ENCODE measurements at regions not wholly inside any gene's neighbourhood (a gene's known extent, or its start where the extent isn't known, plus 50 kb on each side); places are given as distances from the start of the nearest gene placed in this dataset.
"Not testable (repeated sequence)": the region's sequence is repeated elsewhere in the genome, so short reads cannot be mapped to it uniquely, and the experiment has no call there.

GRCh38 chr2:2797797-2798196 lies 466.7 kb upstream of the MYT1L start:
- no peak for DNase-seq (ENCODE audit: low read depth)

- no peak for DNase-seq (ENCODE audit: low read depth)
Observed at GRCh38 chr2:2796207-2796606, 465.1 kb upstream of the MYT1L start.

- no peak for DNase-seq (ENCODE audit: low read depth)
Observed at GRCh38 chr2:2795438-2796091, 464.5 kb upstream of the MYT1L start.

DNA sequence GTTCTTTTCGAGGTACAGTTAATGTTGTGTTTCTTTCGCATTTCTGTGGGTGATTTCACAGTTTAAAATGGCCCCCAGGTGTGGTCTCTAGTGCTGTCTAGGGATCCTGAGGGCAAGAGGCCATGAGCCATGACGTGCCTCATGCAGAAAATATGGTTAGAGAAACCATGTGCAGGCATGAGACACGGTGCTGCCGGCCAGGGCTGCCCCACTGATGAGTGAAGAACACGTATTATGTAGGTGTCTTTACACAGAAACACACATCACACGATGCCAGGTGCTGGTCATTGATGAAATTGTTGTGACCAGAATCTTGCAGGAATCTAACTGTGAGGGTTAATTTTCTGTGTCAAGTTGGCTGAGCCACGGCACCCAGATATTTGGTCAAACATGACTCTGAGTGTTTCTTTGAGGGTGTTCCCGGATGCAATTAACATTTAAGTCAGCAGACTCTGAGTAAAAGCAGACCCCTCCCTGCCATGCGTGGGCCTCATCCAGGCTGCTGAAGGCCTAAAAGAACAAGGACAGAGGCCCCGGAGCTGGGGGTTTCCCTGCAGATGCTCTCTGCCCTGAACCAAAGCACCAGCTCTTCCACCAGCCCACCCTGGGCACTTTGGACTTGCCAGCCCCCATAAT lies 463.0 kb upstream of the MYT1L start:
- no peak for DNase-seq (ENCODE audit: low read depth)

GRCh38 chr2:2793514-2793913 lies 462.4 kb upstream of the MYT1L start:
- no peak for DNase-seq (ENCODE audit: low read depth)

DNA sequence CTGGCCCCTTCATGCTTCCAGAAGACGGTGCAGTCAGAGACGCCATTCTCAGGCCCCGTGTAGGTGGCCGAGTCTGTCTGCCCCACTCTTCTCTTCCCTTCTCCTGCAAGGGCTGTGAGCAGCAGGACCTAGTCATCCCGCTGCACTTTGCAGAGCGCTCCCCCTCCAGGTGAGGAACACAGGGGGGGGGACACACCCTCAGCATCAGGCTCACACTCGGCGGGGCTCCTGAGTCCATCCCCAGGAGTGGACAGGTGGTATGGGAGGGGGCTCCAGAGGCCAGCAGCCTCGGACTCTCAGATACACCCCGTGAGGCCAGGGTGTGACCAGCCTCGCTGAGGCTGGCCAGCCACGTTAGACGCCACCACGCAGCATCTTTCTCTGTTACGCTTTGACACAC lies 460.5 kb upstream of the MYT1L start:
- DNase-seq (ENCODE audit: low read depth): no peak

DNA sequence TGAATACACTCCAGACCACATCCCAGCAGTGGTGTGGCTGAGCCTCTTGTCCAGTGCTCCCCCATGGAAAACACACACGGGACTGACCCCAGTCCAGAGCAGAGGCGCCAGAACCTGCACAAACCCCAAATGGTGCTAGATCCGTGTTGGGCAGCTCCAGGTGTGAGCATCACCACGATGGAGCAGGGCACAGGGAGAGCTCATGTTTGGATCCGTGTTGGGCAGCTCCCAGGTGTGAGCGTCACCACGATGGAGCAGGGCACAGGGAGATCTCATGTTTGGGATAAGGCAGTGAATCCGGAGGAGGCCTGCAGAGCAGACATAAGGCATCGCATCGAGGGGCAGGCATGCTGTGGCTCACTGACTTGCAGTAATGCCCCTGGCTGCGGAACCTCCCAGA lies 460.0 kb upstream of the MYT1L start:
- no peak for DNase-seq (ENCODE audit: low read depth)

- DNase-seq (ENCODE audit: low read depth): no peak
Observed at GRCh38 chr2:2788076-2788475, 457.0 kb upstream of the MYT1L start.

DNA sequence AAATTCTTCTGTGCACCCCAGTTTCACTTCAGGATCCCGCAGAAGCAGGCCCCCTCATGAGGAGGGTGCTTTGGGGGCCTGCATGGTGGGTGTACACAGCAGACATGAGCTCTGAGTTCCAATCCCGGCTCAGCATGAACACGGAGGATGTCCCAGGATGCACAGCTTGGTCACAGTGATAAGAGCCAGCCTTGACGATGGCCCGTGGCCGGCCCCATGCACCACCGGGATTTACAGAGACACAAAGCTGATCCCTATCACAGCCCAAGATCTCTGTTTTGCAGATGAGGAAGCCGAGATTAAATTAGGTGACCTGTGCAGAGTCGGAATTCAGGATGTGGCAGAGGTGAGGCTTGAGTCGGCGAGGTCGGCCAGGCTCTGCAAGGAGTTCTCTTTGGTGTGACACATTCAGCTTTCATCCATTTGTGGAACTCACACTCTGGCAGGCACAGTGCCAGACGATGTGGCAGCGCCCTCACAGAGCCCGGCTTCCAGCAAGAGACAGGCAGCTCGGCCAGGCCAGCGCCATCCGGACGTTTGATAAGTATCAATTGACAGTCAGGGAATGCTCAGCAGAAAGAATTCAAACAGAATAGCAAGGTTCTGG lies 456.3 kb upstream of the MYT1L start:
- DNase-seq (ENCODE audit: low read depth): no peak

- DNase-seq (ENCODE audit: low read depth): no peak
Observed at GRCh38 chr2:2782007-2782406, 450.9 kb upstream of the MYT1L start.

GRCh38 chr2:2779727-2780126 lies 448.7 kb upstream of the MYT1L start:
- no peak for DNase-seq (ENCODE audit: low read depth)

DNA sequence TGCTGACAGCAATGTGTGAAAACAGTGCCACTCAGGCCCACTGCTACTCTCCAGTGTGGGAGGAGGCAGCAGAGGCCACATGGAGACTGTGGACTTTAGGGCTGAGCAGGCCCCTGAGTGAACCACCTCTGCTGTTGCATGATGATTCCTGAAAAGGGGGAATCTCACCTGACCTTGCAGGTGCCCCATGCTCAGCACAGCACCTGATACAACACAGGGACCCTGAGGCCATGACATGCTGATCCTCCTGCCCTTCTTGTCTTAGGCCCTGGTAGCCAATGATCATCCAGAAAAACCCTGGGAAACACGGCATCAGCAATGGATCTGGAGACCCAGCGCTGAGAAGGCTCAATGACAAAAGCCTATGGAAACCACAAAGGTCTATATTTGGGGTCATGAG lies 446.8 kb upstream of the MYT1L start:
- DNase-seq (ENCODE audit: low read depth): no peak

DNA sequence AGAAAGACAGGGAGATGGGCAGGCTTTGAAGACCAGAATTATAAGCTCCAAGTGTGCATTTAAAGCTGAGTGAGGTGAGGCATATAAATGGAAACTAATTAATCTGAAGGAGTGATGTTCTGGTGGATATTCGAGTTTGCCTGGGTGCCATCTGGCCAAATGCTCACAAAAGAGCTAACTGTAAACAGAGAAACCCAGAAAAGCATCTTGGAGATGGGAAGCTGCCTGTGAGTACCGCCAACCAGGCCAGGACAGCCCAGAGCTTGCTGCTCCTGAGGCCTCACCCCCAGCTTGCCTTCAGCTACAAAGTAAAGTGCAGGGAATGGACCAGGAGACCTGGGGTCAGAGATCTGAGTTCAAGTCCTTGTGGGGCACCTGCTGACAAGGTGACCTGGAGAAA lies 446.1 kb upstream of the MYT1L start:
- DNase-seq (ENCODE audit: low read depth): no peak

DNA sequence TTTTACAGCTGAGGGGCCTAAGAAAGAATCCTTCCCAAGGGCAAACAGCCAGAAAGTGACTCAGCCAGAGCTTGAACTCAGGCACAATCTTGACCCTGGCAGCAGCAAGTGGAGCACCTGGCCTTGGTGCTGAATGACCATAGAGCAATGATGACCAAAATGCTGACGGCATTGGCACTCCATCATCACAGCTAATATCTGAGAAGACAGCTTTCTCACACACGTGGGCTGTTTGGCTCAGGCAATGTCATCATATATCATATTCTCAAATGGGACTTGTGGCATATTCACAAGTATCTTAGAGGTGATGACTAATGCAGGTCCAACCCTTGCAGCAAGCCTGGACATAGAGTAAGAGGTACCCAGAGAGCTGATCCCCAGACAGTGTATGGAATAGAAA lies 443.9 kb upstream of the MYT1L start:
- no peak for DNase-seq (ENCODE audit: low read depth)

DNA sequence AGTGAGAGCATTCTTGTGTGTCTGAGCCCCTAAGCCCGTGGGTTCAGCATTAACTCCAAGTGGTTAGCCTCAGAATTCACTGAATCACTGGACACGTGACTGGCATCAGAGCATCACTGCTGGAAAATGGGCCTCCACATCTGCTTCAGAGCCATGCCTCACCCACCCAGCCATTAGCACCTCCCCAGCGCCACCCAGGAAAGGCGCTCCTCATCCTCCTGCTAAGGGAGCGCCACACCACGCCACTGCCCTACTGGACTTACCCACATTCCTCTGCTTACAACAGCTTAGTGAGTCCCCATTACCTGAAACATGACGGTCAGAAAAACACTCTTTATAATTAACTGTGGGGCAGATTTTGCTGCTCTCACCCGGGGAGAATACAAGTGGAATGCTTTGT lies 442.6 kb upstream of the MYT1L start:
- DNase-seq (ENCODE audit: low read depth): no peak

GRCh38 chr2:2773080-2773479 lies 442.0 kb upstream of the MYT1L start:
- not testable (repeated sequence) for DNase-seq (ENCODE audit: low read depth)

GRCh38 chr2:2771721-2772411 lies 440.8 kb upstream of the MYT1L start:
- no peak for DNase-seq (ENCODE audit: low read depth)

- DNase-seq (ENCODE audit: low read depth): no peak
Observed at GRCh38 chr2:2769481-2770431, 438.7 kb upstream of the MYT1L start.

DNA sequence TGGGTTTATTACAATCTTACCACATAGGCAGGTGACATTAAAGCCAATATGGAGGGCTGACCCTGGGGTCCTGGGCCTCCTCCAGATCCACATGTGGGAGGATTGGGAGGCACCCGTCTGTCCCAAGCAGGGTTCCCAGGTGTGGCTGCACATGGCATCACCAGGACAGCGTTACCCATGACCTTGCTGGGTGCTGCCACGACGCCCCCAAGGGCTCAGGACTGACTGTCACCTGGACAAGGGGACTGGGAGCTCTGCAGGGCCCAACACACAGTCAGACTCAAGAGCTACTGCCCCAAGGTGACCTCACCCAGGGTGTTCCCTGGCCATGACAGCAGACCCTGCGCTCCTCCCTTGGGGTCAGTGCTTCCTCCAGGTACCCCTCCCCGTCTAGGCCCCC lies 437.4 kb upstream of the MYT1L start:
- DNase-seq (ENCODE audit: low read depth): no peak

DNA sequence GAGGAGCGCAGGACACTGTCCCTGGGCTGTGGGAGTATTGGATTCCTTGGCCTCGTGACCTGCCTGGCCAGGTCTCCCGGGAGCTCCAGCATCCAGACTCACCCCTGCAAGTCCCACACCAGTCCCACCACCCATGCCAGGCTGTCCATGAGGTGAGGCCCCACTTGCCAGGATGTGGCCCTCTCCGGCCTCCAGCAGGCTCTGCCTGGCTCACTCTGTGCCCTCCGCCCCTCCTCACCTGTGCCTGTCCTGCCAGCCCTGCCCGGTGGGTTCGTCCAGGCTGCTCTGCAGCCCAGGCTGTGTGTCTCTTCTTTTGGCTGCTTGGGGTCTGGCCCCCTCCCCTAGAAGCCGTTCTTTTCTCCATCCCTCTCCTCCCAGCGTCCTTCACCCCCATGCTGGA lies 436.8 kb upstream of the MYT1L start:
- DNase-seq (ENCODE audit: low read depth): no peak

GRCh38 chr2:2765839-2766495 lies 434.9 kb upstream of the MYT1L start:
- no peak for DNase-seq (ENCODE audit: low read depth)

All from T-helper 22 cell (primary cell).